ENCODE measurements at regions not wholly inside any gene's neighbourhood (a gene's known extent, or its start where the extent isn't known, plus 50 kb on each side); places are given as distances from the start of the nearest gene placed in this dataset.

DNA sequence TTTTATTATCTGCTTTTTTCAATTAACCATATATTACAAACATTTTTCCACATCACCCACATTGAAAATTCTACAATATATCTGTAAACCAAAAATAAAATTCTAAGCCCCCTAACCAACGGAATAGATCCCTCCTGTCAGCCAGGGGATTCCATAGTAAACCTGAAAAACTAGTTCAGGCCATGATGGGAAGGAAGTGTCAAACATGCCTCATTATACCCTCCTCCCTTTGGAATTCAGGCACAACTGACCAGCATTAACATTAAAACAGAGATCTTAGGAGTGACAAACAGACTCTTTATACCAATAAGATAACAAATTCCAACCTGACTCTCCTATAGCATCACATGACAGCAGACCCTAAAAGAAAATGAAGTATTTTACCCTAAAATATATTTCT is 113.7 kb upstream of the DMRT1 start:
- TF ChIP-seq RAD21 (IDR thresholded peaks at IDR 0.05; ENCODE audit: low read length) (no peak), USF2 (IDR thresholded peaks at IDR 0.05; ENCODE audit: low read depth, low read length) (no peak), MAFK (IDR thresholded peaks at IDR 0.05; ENCODE audit: low read depth, low read length) (no peak), CHD1 (IDR thresholded peaks at IDR 0.05; ENCODE audit: low read depth, low read length) (no peak), RCOR1 (IDR thresholded peaks at IDR 0.05; ENCODE audit: insufficient replicate concordance, low read length) (no peak), CEBPB (IDR thresholded peaks at IDR 0.05; ENCODE audit: low read depth, low read length) (no peak), SMC3 (IDR thresholded peaks at IDR 0.05; ENCODE audit: low read depth, low read length) (no peak)
- TF ChIP-seq, protein P1, sequence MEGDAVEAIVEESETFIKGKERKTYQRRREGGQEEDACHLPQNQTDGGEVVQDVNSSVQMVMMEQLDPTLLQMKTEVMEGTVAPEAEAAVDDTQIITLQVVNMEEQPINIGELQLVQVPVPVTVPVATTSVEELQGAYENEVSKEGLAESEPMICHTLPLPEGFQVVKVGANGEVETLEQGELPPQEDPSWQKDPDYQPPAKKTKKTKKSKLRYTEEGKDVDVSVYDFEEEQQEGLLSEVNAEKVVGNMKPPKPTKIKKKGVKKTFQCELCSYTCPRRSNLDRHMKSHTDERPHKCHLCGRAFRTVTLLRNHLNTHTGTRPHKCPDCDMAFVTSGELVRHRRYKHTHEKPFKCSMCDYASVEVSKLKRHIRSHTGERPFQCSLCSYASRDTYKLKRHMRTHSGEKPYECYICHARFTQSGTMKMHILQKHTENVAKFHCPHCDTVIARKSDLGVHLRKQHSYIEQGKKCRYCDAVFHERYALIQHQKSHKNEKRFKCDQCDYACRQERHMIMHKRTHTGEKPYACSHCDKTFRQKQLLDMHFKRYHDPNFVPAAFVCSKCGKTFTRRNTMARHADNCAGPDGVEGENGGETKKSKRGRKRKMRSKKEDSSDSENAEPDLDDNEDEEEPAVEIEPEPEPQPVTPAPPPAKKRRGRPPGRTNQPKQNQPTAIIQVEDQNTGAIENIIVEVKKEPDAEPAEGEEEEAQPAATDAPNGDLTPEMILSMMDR (conservative IDR thresholded peaks at IDR 0.05; ENCODE audit: low read depth, low read length), result no peak

All from IMR-90 (cell line).